ENCODE measurements at regions not wholly inside any gene's neighbourhood (a gene's known extent, or its start where the extent isn't known, plus 50 kb on each side); places are given as distances from the start of the nearest gene placed in this dataset.

GRCh38 chr12:75954749-75955148, 76.8 kb downstream of the PHLDA1 start:
- Histone ChIP-seq H3K79me2 (ENCODE audit: insufficient read depth, low read length) (no peaks in the 10 kb centered on the region), H3K4me2 (ENCODE audit: insufficient read depth, low read length) (no peak overlapping the region), H3K27ac (ENCODE audit: low read depth, low read length) (peak overlapping the region; percentile 98), H2AFZ (ENCODE audit: low read length) (no peak overlapping the region), H3K27me3 (ENCODE audit: insufficient read depth, low read length) (no peaks in the 10 kb centered on the region), H3K4me1 (ENCODE audit: insufficient read depth, low read length) (peaks cover 32% of the 10 kb centered on the region), H3K4me3 (ENCODE audit: insufficient read depth, low read length) (no peak overlapping the region), H3K9me3 (ENCODE audit: low read depth, low read length) (no peaks in the 10 kb centered on the region), H4K20me1 (ENCODE audit: insufficient read depth, low read length) (no peaks in the 10 kb centered on the region), H3K36me3 (ENCODE audit: insufficient read depth, low read length) (no peaks in the 10 kb centered on the region)
- no peak for TF ChIP-seq CTCF (IDR thresholded peaks at IDR 0.05; ENCODE audit: extremely low read depth, low read depth, low read length)
- DNase-seq (ENCODE audit: insufficient read length, low spot score, missing footprints), result no peak

- Histone ChIP-seq H3K9me3 (ENCODE audit: low read depth, low read length) (no peaks in the 10 kb centered on the region), H2AFZ (ENCODE audit: low read length) (no peak overlapping the region), H3K4me2 (ENCODE audit: insufficient read depth, low read length) (peak overlapping the region; percentile 10), H3K27me3 (ENCODE audit: insufficient read depth, low read length) (no peaks in the 10 kb centered on the region), H4K20me1 (ENCODE audit: insufficient read depth, low read length) (no peaks in the 10 kb centered on the region), H3K4me1 (ENCODE audit: insufficient read depth, low read length) (peaks cover 32% of the 10 kb centered on the region), H3K36me3 (ENCODE audit: insufficient read depth, low read length) (no peaks in the 10 kb centered on the region), H3K4me3 (ENCODE audit: insufficient read depth, low read length) (no peak overlapping the region), H3K27ac (ENCODE audit: low read depth, low read length) (peak overlapping the region; percentile 98), H3K79me2 (ENCODE audit: insufficient read depth, low read length) (no peaks in the 10 kb centered on the region)
- TF ChIP-seq CTCF (IDR thresholded peaks at IDR 0.05; ENCODE audit: extremely low read depth, low read depth, low read length), result no peak
- DNase-seq (ENCODE audit: insufficient read length, low spot score, missing footprints), result peak; percentile 90
Observed at GRCh38 chr12:75954041-75954440, 77.5 kb downstream of the PHLDA1 start.

GRCh38 chr12:75953312-75953906, 78.2 kb downstream of the PHLDA1 start:
- H3K4me1 ChIP-seq (ENCODE audit: insufficient read depth, low read length), result peaks cover 32% of the 10 kb centered on the region
- no peaks in the 10 kb centered on the region for H4K20me1 ChIP-seq (ENCODE audit: insufficient read depth, low read length)
- peak overlapping the region; percentile 98 for H3K27ac ChIP-seq (ENCODE audit: low read depth, low read length)
- H2AFZ ChIP-seq (ENCODE audit: low read length), result peak overlapping the region; percentile 50
- H3K79me2 ChIP-seq (ENCODE audit: insufficient read depth, low read length), result no peaks in the 10 kb centered on the region
- H3K9me3 ChIP-seq (ENCODE audit: low read depth, low read length), result no peaks in the 10 kb centered on the region
- H3K4me2 ChIP-seq (ENCODE audit: insufficient read depth, low read length), result peak overlapping the region; percentile 7
- no peaks in the 10 kb centered on the region for H3K27me3 ChIP-seq (ENCODE audit: insufficient read depth, low read length)
- no peak for TF ChIP-seq CTCF (IDR thresholded peaks at IDR 0.05; ENCODE audit: extremely low read depth, low read depth, low read length)
- no peak overlapping the region for H3K4me3 ChIP-seq (ENCODE audit: insufficient read depth, low read length)
- DNase-seq (ENCODE audit: insufficient read length, low spot score, missing footprints), result no peak
- no peaks in the 10 kb centered on the region for H3K36me3 ChIP-seq (ENCODE audit: insufficient read depth, low read length)

GRCh38 chr12:75951399-75952278, 79.9 kb downstream of the PHLDA1 start:
- Histone ChIP-seq H4K20me1 (ENCODE audit: insufficient read depth, low read length) (no peaks in the 10 kb centered on the region), H3K4me3 (ENCODE audit: insufficient read depth, low read length) (no peak overlapping the region), H3K36me3 (ENCODE audit: insufficient read depth, low read length) (no peaks in the 10 kb centered on the region), H3K4me2 (ENCODE audit: insufficient read depth, low read length) (no peak overlapping the region), H3K4me1 (ENCODE audit: insufficient read depth, low read length) (peaks cover 32% of the 10 kb centered on the region), H3K27me3 (ENCODE audit: insufficient read depth, low read length) (no peaks in the 10 kb centered on the region), H2AFZ (ENCODE audit: low read length) (no peak overlapping the region), H3K27ac (ENCODE audit: low read depth, low read length) (peak overlapping the region; percentile 98), H3K9me3 (ENCODE audit: low read depth, low read length) (no peaks in the 10 kb centered on the region), H3K79me2 (ENCODE audit: insufficient read depth, low read length) (no peaks in the 10 kb centered on the region)
- DNase-seq (ENCODE audit: insufficient read length, low spot score, missing footprints), result peak; percentile 13
- TF ChIP-seq CTCF (IDR thresholded peaks at IDR 0.05; ENCODE audit: extremely low read depth, low read depth, low read length), result no peak
